LHCN-M2 (cell line): ENCODE measurements at regions not wholly inside any gene's neighbourhood (a gene's known extent, or its start where the extent isn't known, plus 50 kb on each side); places are given as distances from the start of the nearest gene placed in this dataset.
"Not testable (repeated sequence)": the region's sequence is repeated elsewhere in the genome, so short reads cannot be mapped to it uniquely, and the experiment has no call there.

Source experiments
- DNase-seq: peaks from one replicate; pipeline ENCODE4 v3.0.0-alpha.2; 2012; ENCODE audit warnings: low read depth

DNA sequence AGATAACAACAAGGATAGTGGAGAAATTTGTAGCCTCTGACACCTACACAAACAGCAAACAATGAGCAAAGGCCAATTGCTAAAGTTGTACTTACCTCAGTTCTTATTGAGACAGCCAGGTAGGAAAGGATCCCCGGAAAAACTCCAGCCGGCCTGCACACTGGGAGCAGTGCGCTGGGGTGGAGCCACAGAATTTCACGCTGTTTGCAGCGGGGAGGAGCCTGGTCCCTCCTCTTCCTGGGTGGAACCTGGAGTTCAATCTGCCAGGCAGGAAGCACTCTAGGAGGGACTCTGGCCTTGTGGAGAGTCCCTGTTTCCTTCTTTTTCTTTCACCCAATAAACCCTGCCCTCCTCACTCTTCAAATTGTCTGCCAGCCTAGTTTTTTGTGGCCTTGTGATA, 382.6 kb upstream of the TGIF2LX start:
- not testable (repeated sequence) for DNase-seq

DNA sequence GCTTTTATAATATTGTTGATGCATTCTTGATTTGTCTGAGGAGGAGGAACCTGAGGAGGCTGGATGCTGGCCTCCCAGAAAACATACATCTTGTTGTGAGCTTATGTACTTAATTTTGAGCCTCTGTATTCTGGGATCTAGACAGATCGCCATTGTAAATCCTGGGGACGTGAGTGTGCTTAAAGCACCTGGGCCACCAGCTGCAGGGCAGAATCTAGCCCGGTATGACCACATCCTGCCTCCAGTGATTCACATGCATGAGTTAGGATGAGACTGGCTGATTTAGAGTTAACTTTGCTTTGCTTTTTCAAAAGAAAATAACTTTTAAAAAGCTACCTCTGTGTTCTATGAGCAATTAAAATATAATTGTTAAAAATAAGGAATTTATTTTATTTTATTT, 364.6 kb upstream of the TGIF2LX start:
- DNase-seq = not testable (repeated sequence)

DNA sequence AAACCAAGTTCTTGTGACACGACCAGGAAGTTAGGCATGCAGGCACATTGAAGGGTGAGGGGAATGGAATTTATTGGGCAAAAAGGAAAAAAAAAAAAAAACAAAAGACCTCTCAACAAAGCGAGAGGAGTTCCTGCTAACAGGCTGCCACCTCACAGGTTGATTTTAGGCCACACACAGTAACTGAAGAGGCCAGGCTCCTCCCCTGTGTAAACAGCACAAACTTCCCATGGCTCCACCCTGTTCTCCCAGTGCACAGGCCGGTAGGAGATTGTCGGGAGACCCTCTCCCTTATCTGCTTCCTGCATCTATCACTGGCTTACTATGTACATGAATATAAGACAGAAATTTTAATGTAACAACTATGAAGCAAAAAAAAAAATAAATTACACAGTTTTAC, 359.6 kb upstream of the TGIF2LX start:
- DNase-seq = not testable (repeated sequence)

DNA sequence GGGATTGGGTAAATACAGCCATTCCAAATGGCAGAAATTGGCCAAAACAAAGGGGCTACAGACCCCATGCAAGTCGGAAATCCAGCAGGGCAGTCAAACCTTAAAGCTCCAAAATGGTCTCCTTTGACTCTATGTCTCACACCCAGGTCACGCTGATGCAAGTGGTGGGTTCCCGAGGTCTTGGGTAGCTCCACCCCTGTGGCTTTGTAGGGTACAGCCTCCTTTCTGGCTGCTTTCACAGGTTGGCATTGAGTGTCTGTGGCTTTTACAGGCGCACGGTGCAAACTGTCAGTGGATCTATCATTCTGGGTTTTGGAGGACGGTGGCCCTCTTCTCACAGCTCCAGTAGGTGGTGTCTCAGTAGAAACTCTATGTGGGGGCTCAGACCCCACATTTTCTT, 358.6 kb upstream of the TGIF2LX start:
- DNase-seq = not testable (repeated sequence)

DNA sequence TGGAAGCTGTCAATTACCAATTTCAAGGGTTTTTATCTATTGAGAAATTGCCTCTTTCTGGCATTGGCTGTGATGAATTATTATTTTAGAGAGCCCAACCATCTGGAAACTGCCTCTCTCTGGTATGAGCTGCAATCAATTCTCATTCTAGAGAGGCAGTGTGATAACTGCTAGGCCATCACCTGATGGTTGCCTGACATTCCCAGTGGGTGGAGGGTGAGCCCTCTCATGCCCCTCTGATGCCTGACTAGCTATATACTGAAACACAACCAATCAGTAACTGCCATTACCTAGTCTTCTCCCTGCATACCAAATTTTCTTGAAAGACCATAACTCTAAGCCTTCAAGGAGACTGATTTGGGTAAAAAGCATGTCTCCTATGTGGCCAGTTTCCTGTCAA, 353.9 kb upstream of the TGIF2LX start:
- DNase-seq = not testable (repeated sequence)

DNA sequence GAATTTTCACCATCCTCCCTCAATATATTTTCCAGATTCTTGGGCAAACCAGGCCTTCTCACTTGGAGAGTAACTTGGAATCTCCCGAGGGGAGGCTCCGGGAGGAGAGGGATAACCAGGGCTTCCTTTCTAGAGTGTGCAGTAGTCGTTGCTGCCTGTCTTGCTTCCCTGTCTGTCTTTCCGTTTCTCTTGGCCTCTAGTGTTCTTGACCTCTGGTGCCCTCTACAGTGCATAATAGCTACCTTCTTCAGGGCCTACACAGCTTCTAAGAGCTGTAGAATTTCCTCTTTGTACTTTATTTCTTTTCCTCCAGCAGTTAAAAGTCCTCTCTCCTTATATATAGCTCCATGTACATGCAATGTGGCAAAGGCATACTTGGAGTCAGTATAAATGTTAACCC, 339.8 kb upstream of the TGIF2LX start:
- not testable (repeated sequence) for DNase-seq

DNA sequence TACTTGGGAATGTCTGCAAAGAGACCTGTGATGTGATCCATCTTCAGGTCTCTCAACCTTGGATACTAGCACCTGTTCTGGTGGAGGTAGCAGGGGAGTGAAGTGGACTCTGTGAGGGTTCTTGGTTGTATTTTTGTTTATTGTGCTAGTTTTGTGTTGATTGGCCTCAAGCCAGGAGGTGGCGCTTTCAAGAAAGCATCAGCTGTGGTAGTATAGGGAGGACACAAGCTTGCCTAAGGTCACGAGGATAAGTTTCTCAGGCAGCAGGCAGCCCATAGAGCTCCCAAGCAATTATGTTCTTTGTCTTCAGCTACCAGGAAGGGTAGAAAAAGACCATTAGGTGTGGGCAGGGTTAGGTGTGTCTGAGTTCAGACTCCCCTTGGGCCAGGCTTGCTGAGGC, 289.9 kb upstream of the TGIF2LX start:
- not testable (repeated sequence) for DNase-seq

DNA sequence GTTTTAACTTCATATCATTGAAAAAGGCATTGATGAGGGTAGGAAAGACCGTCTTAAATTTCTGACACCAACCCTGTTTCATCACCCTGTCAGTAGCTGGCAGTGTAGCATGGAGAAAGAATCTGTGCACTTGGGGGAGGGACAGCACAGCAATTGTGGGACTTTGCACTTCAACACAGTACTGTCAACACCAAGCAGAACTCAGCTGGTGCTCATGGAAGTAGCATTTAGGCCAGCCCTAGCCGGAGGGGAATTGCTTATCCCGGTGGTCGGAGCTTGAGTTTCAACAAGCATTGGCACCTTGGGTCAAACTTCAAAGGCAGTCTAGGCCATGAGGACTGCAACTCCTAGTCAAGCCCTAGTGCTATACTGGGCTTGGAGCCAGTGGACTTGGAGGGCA, 285.8 kb upstream of the TGIF2LX start:
- not testable (repeated sequence) for DNase-seq

DNA sequence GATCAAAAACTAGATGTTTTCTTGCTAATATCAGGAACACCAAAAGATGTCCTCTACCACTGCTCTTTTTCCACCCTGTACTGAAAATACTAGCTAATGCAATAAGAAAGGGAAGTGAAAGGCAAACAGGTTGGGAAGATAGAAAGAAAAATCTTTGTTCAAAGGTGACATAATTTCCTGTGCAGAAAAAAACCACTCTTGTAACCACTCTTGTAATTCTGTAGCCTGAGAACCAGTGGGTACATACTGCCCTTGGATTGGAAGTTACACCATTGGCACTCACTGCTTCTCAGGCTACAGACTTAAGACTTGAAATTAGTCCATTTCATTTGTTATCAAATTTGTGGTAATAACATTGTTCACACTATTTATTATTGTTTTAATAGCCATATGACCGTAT, 263.0 kb upstream of the TGIF2LX start:
- DNase-seq = not testable (repeated sequence)

DNA sequence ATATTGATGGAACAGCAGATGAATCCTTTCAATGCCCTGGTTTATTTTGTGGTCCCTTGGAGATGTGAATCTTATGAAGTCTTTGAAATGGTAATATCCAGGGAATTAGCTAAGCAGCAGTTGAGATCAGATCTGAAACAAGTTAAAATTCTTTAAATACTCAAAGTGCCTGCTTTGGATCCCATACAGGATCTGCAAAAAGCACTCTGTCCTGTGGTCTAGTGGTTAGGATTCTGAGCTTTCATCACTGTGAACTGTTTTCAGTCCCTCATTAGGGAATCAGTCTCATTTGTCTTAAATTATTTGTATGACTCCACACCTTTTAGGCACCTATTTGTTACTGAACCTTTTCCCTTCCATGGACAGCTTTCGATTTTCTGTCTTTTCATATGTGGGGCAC, 215.2 kb upstream of the TGIF2LX start:
- not testable (repeated sequence) for DNase-seq

DNA sequence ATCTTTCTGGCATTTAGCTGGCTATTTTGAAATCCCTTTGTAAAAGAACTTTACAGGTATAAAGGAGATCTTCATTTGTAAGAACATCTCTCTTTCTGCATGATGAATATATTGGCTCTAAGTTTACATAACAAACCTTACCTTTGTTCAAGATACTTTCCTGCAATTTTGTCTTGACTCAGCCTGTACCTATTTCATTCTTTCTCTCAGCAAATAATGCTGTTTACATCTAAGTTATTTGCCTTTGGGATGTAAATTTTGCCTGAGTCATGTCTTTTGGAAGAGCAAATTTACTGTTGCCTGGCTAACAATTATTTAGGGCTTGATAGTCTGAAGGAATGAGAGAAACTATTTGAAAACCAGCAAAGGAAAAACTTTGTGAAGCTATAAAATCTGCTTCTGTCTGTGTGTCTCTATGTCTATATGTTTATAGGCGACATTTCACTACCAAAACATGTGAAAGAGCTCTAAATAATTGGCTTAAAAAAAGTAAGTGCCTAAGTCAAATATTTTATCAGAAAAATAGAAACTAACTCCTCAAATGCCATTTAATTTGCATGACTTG, 214.3 kb upstream of the TGIF2LX start:
- not testable (repeated sequence) for DNase-seq

DNA sequence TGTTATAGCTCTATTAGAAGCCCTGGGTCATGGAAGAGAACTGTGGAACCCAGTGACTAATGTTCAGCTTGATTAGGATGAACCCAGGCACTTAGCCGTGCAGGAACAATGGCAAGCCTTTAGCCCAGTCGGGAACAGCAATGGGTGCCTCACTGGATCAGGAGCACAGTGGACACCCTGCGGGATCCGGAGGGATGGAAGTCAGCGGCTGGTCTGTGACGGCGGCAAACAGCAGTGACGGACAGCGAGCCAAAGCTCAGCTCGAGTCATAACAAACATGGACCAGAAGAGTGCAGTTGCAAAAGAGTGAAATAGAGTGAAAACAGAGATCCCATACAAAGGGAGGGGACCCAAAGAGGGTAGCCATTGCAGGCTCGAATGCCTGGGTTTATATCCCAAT, 187.3 kb upstream of the TGIF2LX start:
- not testable (repeated sequence) for DNase-seq

DNA sequence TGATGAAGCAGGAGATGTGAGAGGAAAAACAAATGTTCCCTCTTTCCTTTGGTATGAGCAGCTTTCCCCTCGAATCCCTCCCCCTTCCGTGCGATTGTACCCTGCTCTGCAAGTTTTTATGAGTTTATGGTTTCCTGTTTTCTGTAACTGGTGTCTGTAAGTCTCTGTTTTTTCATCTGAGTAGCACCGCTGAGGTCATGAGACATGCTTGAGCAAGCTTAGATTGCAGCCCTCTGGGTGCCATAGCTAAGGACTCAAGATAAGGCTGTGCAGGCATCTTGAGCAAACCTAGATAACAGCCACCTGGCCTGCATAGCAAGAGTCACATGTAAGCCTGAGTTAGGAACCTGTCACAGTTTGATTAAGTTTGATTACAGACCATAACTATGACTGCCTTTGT, 165.2 kb upstream of the TGIF2LX start:
- not testable (repeated sequence) for DNase-seq

DNA sequence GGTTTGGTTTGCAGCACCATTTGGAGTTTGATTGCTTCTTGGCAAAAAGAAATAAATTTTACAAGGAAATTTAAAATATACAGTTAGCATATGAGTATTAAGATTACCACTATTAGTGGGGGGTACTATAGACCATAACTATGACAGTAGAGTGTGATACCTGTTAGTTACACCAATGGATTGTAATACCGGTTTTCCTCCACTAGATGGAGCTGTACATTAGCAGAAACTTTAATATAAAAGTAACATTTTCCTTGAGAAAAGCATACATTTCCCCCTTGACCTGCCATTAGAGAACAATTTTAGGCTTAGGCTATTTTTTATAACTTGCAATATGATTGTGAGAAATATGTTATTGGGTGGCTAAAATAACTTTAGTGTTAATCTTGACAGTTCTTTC, 163.9 kb upstream of the TGIF2LX start:
- DNase-seq = peak; percentile 0

DNA sequence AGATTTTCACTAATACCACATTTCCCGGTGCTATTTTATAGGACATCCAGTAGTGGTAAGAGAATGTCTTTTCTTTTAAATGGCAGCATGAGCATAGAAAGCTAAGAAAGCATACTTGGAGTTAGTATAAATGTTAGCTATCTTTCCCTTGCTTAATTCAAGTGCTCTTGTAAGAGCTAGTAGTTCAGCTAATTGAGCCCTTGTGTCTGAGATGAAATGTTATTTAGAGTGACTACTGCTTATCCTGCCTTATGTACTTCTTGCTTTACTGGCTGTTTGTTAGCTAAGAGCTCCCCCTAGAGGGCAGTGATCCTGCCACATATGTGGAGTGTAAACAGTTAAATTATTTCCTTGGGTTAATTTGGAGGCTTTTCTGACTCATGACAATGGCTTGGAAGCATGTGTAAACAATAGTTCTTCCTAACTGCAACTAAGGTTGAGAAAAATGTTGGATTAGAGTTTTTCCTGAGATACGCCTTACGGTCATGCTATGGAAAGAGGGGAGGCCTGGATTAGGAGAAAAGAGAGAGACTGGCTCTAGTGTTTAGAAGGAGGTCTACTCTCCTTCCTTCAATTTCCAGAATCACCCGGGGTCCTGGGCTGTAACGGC, 162.5 kb upstream of the TGIF2LX start:
- DNase-seq = not testable (repeated sequence)

DNA sequence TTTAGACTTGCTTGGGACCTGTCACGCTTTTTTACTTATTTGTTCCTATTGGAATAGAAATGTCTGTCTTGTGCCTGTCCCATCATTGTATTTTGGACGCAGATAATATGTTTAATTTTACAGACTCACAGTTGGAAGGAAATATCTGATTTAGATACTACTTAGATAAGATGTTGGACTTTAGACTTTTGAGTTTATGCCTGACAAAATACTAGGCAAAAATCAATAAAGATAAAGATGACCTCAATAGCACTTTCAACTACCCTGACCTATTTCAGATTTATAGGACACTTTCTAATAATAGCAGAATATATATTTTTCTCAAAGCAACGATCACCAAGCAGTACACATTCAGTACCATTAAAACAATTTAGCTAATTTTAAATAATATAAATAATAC, 150.1 kb upstream of the TGIF2LX start:
- DNase-seq = not testable (repeated sequence)

DNA sequence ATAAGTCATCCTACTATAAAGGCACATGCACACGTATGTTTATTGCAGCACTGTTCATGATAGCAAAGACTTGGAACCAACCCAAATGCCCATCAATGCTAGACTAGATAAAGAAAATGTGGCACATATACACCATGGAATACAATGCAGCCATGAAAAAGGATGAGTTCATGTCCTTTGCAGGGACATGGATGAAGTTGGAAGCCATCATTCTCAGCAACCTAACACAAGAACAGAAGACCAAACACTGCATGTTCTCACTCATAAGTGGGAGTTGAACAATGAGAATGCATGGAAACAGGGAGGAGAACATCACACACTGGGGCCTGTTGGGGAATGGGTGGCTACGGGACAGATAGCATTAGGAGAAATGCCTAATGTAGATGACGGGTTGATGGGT, 110.3 kb upstream of the TGIF2LX start:
- not testable (repeated sequence) for DNase-seq

DNA sequence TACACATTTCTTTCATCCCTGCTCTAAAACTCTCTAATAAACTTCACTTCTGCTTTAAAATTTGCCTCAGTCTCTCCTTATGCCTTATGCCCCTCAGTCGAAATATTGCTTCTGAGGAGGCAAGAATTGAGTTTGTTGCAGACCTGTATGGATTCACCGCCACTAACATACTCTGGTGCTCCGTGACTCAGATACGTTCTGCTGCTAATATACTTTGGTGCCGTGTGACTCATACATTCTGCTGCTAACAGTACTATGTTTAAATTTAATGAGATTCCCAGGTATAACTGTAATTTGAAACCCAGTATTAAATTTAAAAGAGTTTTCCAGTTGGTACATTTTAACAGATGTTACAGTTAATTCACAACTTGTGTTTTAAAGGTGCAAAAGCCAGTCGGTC, 82.0 kb upstream of the TGIF2LX start:
- not testable (repeated sequence) for DNase-seq

DNA sequence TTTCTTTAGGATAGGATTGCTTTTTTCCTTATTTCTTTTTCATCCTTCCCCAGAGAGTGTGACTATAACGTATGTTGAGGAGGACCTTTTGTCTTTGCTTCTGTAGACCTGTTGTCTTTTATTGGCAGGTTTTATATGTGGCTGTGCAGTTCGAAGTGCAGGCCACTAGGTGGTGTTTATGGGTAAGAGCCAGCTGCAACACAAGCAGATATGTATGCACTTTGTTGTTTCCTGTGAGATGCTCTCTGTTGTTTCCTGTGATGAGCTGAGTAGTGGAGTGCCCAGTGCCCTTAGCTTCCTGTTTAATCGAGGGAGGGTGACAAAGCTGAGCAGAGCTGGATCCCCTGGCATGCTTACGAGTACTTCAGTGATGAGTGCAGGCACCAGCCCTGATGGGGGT, 50.0 kb upstream of the TGIF2LX start:
- DNase-seq = not testable (repeated sequence)
